GM12878 (cell line): ENCODE measurements at regions not wholly inside any gene's neighbourhood (a gene's known extent, or its start where the extent isn't known, plus 50 kb on each side); places are given as distances from the start of the nearest gene placed in this dataset.

Experiments used
- ATAC-seq: fragments of 200-7000 bp; cut with Tn5 transposase; 3 replicates; pipeline ENCODE4 v1.9.1; 2020; ENCODE audit warnings: mild to moderate bottlenecking, moderate library complexity
- BruUV-seq: library from RNA; stranded (reverse); fragments of 400-500 nt; replicated peaks from 2 replicates; lab custom pipeline; 2021; lab: Mats Ljungman, UMichigan
- CTCF ChIA-PET: fragments of 300-600 bp; sonication (Branson Sonifier 250); formaldehyde crosslinking; extraction: SDS; loops from one replicate; lab custom pipeline; 2021; ENCODE audit warnings: inconsistent platforms; lab: Yijun Ruan, JAX
- POLR2A ChIA-PET: fragments of 350-600 bp; formaldehyde crosslinking; extraction: SDS; loops from one replicate; lab custom pipeline; 2021; ENCODE audit warnings: inconsistent platforms; lab: Charles Lee
- RAD21 ChIA-PET: fragments of 300-600 bp; sonication (Branson Sonifier 250); formaldehyde crosslinking; loops from one replicate; lab custom pipeline; 2023; ENCODE audit warnings: antibody characterized with exemption; ENCODE audit not compliant: unreplicated experiment; lab: Charles Lee
- SMC1A ChIA-PET: fragments of 300-600 bp; sonication (Branson Sonifier 250); formaldehyde crosslinking; loops from one replicate; lab custom pipeline; 2023; ENCODE audit not compliant: unreplicated experiment, uncharacterized antibody; lab: Charles Lee
- DNase-seq: peaks from one replicate; pipeline ENCODE4 v3.0.0-alpha.2; 2011; ENCODE audit warnings: low read depth, low spot score
- FAIRE-seq: peaks from 3 replicates; lab custom pipeline; 2011; peaks lifted over from hg19 to GRCh38; lab: Jason Lieb, UNC
- H2AFZ ChIP-seq: 2 replicates; pipeline ENCODE4 v1.6.0; 2011; ENCODE audit warnings: low read depth, low read length, control low read depth; ENCODE audit not compliant: control insufficient read depth
- H3K27ac ChIP-seq: 2 replicates; pipeline ENCODE4 v1.5.1; 2011; ENCODE audit warnings: control low read depth; ENCODE audit not compliant: control insufficient read depth, insufficient read depth
- H3K27me3 ChIP-seq, 2 experiments: replicated peaks in 1 of 2; 2 replicates each; pipeline versions ENCODE4 v1.6.0 to v1.6.1; 2011; ENCODE audit warnings: low read length in 1 of 2; ENCODE audit not compliant: control insufficient read depth in 2 of 2, insufficient read depth in 2 of 2
- H3K36me3 ChIP-seq, 2 experiments: 2 replicates each; pipeline ENCODE4 v1.5.1; 2011; ENCODE audit warnings: low read length in 1 of 2; ENCODE audit not compliant: control insufficient read depth in 2 of 2, insufficient read depth in 2 of 2
- H3K4me1 ChIP-seq: 2 replicates; pipeline ENCODE4 v1.6.1; 2011; ENCODE audit warnings: mild to moderate bottlenecking, low read length, moderate library complexity, mixed read lengths; ENCODE audit not compliant: control insufficient read depth, insufficient read depth
- H3K4me2 ChIP-seq: 2 replicates; pipeline ENCODE4 v1.6.0; 2011; ENCODE audit warnings: control low read depth; ENCODE audit not compliant: control insufficient read depth, insufficient read depth
- H3K4me3 ChIP-seq: fragments of 200-600 bp; sonication (generic); 2 replicates; pipeline ENCODE4 v1.5.1; 2016
- H3K79me2 ChIP-seq: 2 replicates; pipeline ENCODE4 v1.6.0; 2011; ENCODE audit warnings: low read length; ENCODE audit not compliant: control insufficient read depth, insufficient read depth
- H3K9ac ChIP-seq: 2 replicates; pipeline ENCODE4 v1.8.0; 2011; ENCODE audit warnings: low read length, control low read depth, mixed read lengths; ENCODE audit not compliant: control insufficient read depth, insufficient read depth
- H3K9me3 ChIP-seq: replicated peaks from 3 replicates; pipeline ENCODE4 v1.5.1; 2011; ENCODE audit warnings: mild to moderate bottlenecking, low read length; ENCODE audit not compliant: control insufficient read depth, insufficient read depth
- H4K20me1 ChIP-seq: 2 replicates; pipeline ENCODE4 v1.6.0; 2011; ENCODE audit not compliant: control insufficient read depth, insufficient read depth
- ASH2L ChIP-seq: fragments of 300-600, 200-600 bp; sonication (generic); IDR thresholded peaks from 2 replicates; pipeline ENCODE4 v1.6.1; 2017; ENCODE audit warnings: low read depth, mild to moderate bottlenecking, borderline replicate concordance
- CBX3 ChIP-seq: fragments of 200-600 bp; sonication (generic); IDR thresholded peaks from 2 replicates; pipeline ENCODE4 v1.6.1; 2016; ENCODE audit warnings: low read depth, borderline replicate concordance
- EGR1 ChIP-seq, 2 experiments: IDR thresholded peaks; 1 replicate in 1 of 2; 2 replicates in 1 of 2; pipeline ENCODE4 v1.6.1; 2011 to 2012; ENCODE audit warnings: low read depth in 2 of 2, low read length in 2 of 2, borderline replicate concordance in 1 of 2, mild to moderate bottlenecking in 1 of 2, moderate library complexity in 1 of 2
- FOS ChIP-seq: IDR thresholded peaks from 3 replicates; pipeline ENCODE4 v1.6.1; 2011; ENCODE audit warnings: borderline replicate concordance; ENCODE audit not compliant: insufficient read length; ENCODE audit errors: extremely low read depth
- RELA ChIP-seq: fragments of 450-650 bp; IDR thresholded peaks from 2 replicates; pipeline ENCODE4 v1.8.0; 2014; ENCODE audit warnings: borderline replicate concordance; ENCODE audit not compliant: partially characterized antibody
- SP1 ChIP-seq: IDR thresholded peaks from one replicate; pipeline ENCODE4 v1.6.1; 2011; ENCODE audit warnings: low read depth, low read length
- TARDBP ChIP-seq: IDR thresholded peaks from 2 replicates; pipeline ENCODE4 v1.6.1; 2016; ENCODE audit warnings: borderline replicate concordance
- TCF12 ChIP-seq: IDR thresholded peaks from 2 replicates; pipeline ENCODE4 v1.6.1; 2011; ENCODE audit warnings: low read depth, mild to moderate bottlenecking, low read length
- WGBS: methylation state at CpG from one replicate; pipeline ENCODE4 v1.1.6; 2016; ENCODE audit warnings: low lambda C conversion rate; ENCODE audit not compliant: insufficient replicate concordance, insufficient coverage; ENCODE audit errors: missing lambda C conversion rate; 5-methylcytosine and 5-hydroxymethylcytosine counted together
- in situ Hi-C: fragments of 300-500 bp; cut with MboI; formaldehyde crosslinking; loops from 9 replicates; pipeline ENCODE4 v1.14.3; 2018; ENCODE audit warnings: mixed read lengths
- intact Hi-C: fragments of 100-400 bp; cut with micrococcal nuclease; formaldehyde crosslinking; loops from one replicate; pipeline ENCODE4 v1.14.2; 2022; ENCODE audit not compliant: unreplicated experiment
- TF ChIP-seq, protein P1 (sequence below): fragments of 450-650 bp; IDR thresholded peaks from 2 replicates; pipeline ENCODE4 v1.6.1; 2017; ENCODE audit warnings: antibody characterized with exemption, mild to moderate bottlenecking, moderate library complexity
- TF ChIP-seq, protein P2 (sequence below): fragments of 450-650 bp; IDR thresholded peaks from 2 replicates; pipeline ENCODE4 v1.6.1; 2017; ENCODE audit warnings: mild to moderate bottlenecking

DNA sequence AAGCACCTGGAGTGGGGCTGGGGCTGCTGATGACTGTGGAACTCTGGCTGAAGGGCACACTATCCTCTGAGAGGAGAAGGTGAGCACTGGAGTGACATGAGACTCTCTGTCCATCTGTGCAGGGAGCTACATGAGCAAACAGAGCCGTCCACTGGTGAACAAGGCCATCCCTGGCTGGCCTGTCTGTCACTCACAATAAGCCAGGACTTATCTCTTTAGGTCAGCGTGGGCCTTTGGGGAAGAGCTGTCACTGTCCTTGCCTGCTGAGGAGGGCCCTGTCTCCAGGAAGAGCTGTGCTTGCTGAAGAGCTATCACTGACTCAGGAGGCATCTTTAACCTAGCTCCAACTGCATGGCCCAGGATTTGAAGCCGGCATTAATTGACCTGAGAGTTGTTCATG lies 82.1 kb downstream of the FOXD2 start (continued):
- TF ChIP-seq, protein P1, sequence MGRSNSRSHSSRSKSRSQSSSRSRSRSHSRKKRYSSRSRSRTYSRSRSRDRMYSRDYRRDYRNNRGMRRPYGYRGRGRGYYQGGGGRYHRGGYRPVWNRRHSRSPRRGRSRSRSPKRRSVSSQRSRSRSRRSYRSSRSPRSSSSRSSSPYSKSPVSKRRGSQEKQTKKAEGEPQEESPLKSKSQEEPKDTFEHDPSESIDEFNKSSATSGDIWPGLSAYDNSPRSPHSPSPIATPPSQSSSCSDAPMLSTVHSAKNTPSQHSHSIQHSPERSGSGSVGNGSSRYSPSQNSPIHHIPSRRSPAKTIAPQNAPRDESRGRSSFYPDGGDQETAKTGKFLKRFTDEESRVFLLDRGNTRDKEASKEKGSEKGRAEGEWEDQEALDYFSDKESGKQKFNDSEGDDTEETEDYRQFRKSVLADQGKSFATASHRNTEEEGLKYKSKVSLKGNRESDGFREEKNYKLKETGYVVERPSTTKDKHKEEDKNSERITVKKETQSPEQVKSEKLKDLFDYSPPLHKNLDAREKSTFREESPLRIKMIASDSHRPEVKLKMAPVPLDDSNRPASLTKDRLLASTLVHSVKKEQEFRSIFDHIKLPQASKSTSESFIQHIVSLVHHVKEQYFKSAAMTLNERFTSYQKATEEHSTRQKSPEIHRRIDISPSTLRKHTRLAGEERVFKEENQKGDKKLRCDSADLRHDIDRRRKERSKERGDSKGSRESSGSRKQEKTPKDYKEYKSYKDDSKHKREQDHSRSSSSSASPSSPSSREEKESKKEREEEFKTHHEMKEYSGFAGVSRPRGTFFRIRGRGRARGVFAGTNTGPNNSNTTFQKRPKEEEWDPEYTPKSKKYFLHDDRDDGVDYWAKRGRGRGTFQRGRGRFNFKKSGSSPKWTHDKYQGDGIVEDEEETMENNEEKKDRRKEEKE: no peak
- TF ChIP-seq TARDBP: no peak

DNA sequence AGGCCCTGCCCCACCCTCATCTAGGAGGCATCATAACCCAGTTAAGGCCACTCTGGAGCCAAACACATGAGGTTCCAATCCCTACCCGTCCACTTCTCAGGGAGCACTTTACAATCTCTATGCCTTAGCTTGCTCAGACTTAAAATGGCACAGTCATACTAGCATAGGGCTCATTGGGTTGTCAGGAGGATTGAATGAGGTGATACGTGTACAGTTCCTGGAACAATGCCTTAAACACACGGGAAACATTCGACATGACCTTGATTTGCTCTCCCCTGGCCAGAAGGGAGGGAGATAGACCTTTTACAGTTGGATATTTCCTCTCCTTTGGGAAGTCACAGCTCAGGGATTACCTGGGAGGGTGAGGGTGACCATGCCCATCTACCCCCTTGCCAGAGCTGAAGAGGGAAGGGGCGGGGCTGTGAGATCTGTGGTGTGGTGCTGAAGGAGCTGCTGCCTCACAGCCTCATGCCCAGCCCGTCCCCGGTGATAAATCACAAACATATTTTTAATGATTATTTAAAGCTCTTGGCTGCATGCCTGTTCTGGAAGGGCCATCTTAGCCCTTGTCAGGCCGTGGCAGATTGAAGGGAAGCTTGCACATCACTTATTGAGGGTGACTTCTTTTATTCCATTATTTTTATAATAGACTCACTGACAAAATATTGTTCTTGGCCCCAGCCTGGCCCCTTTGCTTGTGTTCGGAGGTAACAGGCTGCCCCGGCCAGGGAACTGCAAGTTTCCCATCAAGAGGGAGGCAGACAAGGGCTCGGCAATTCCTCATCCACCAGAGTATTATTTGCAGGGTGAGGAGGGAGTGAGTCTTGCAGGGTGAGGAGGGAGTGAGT lies 83.4 kb downstream of the FOXD2 start:
- no peak overlapping the region for H3K9ac ChIP-seq
- 9% methylated on average over 11 of the region's 11 CpGs for WGBS
- BruUV-seq: no TSS peak
- ChIA-PET CTCF (no interaction called here), RAD21 (no interaction called here), SMC1A (interaction anchor here (1.2 kb wide), 1 partner anchor 27 kb away, joined by 4 read pairs; no protein-coding TSS in a partner anchor), POLR2A (interaction anchor here (1.0 kb wide), 1 partner anchor 84 kb away, joined by 3 read pairs; the partner anchor contains the start of gene FOXD2)
- intact Hi-C loops (loop anchor here (10.0 kb wide), 1 partner anchor 194 kb away; no protein-coding TSS in a partner anchor), in situ Hi-C loops (no loop called here)
- DNase-seq: no peak
- no peaks in the 10 kb centered on the region for H3K36me3 ChIP-seq
- H4K20me1 ChIP-seq: no peaks in the 10 kb centered on the region
- TF ChIP-seq CBX3 (no peak), ASH2L (no peak), FOS (no peak), EGR1 (IDR thresholded peaks at IDR 0.05; ENCODE audit: borderline replicate concordance in 1 of 2, low read depth in 2 of 2, low read length in 2 of 2) (no peak), SP1 (no peak), RELA (no peak), TCF12 (no peak)
- TF ChIP-seq, protein P2, sequence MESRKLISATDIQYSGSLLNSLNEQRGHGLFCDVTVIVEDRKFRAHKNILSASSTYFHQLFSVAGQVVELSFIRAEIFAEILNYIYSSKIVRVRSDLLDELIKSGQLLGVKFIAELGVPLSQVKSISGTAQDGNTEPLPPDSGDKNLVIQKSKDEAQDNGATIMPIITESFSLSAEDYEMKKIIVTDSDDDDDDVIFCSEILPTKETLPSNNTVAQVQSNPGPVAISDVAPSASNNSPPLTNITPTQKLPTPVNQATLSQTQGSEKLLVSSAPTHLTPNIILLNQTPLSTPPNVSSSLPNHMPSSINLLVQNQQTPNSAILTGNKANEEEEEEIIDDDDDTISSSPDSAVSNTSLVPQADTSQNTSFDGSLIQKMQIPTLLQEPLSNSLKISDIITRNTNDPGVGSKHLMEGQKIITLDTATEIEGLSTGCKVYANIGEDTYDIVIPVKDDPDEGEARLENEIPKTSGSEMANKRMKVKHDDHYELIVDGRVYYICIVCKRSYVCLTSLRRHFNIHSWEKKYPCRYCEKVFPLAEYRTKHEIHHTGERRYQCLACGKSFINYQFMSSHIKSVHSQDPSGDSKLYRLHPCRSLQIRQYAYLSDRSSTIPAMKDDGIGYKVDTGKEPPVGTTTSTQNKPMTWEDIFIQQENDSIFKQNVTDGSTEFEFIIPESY: no peak
- H3K4me3 ChIP-seq: no peak overlapping the region
- no peak overlapping the region for H3K4me2 ChIP-seq
- H3K27me3 ChIP-seq: no peaks in the 10 kb centered on the region; a peak in 2 of 4 replicates
- FAIRE-seq: no peak
- H2AFZ ChIP-seq: no peak overlapping the region
- no peak for ATAC-seq
- no peaks in the 10 kb centered on the region for H3K4me1 ChIP-seq
- H3K27ac ChIP-seq: no peak overlapping the region
- no peaks in the 10 kb centered on the region for H3K9me3 ChIP-seq
- H3K79me2 ChIP-seq: no peaks in the 10 kb centered on the region
